ENCODE measurements at regions not wholly inside any gene's neighbourhood (a gene's known extent, or its start where the extent isn't known, plus 50 kb on each side); places are given as distances from the start of the nearest gene placed in this dataset.

GRCh38 chr18:67359873-67360838 lies 156.4 kb downstream of the DSEL start:
- DNase-seq (ENCODE audit: low spot score), result peak; percentile 81
- 53% methylated on average over 8 of the region's 8 CpGs for WGBS (ENCODE audit: low lambda C conversion rate, missing lambda C conversion rate)
- Histone ChIP-seq H2AFZ (peak overlapping the region; percentile 17), H3K9me2 (replicated peaks; ENCODE audit: insufficient read depth) (no peaks in the 10 kb centered on the region), H3K4me2 (peak overlapping the region; percentile 43), H4K20me1 (ENCODE audit: insufficient read depth, poor library complexity, severe bottlenecking) (no peaks in the 10 kb centered on the region), H3K79me2 (no peaks in the 10 kb centered on the region), H3K4me1 (ENCODE audit: insufficient read depth) (peaks cover 6% of the 10 kb centered on the region), H3K27ac (peak overlapping the region; percentile 82), H3K4me3 (no peak overlapping the region), H3K27me3 (no peaks in the 10 kb centered on the region), H3K36me3 (replicated peaks; ENCODE audit: insufficient read depth, low read depth) (no peaks in the 10 kb centered on the region), H3K9me3 (ENCODE audit: low read depth) (no peaks in the 10 kb centered on the region)
- TF ChIP-seq EZH2 (IDR thresholded peaks at IDR 0.05; ENCODE audit: borderline replicate concordance) (no peak), CTCF (IDR thresholded peaks at IDR 0.05; ENCODE audit: poor library complexity) (no peak), EZH2phosphoT487 (IDR thresholded peaks at IDR 0.05; ENCODE audit: low read depth, severe bottlenecking, unreplicated experiment) (no peak)

GRCh38 chr18:67358947-67359346 lies 157.6 kb downstream of the DSEL start:
- Histone ChIP-seq H3K9me2 (replicated peaks; ENCODE audit: insufficient read depth) (no peaks in the 10 kb centered on the region), H3K9me3 (ENCODE audit: low read depth) (no peaks in the 10 kb centered on the region), H3K4me2 (no peak overlapping the region), H3K27me3 (no peaks in the 10 kb centered on the region), H3K79me2 (no peaks in the 10 kb centered on the region), H2AFZ (no peak overlapping the region), H3K27ac (no peak overlapping the region), H3K36me3 (replicated peaks; ENCODE audit: insufficient read depth, low read depth) (no peaks in the 10 kb centered on the region), H4K20me1 (ENCODE audit: insufficient read depth, poor library complexity, severe bottlenecking) (no peaks in the 10 kb centered on the region), H3K4me1 (ENCODE audit: insufficient read depth) (peaks cover 6% of the 10 kb centered on the region), H3K4me3 (no peak overlapping the region)
- TF ChIP-seq EZH2phosphoT487 (IDR thresholded peaks at IDR 0.05; ENCODE audit: low read depth, severe bottlenecking, unreplicated experiment) (no peak), EZH2 (IDR thresholded peaks at IDR 0.05; ENCODE audit: borderline replicate concordance) (no peak), CTCF (IDR thresholded peaks at IDR 0.05; ENCODE audit: poor library complexity) (no peak)
- WGBS (ENCODE audit: low lambda C conversion rate, missing lambda C conversion rate), result 93% methylated on average over 8 of the region's 8 CpGs
- no peak for DNase-seq (ENCODE audit: low spot score)

GRCh38 chr18:67354692-67355091 lies 161.8 kb downstream of the DSEL start:
- Histone ChIP-seq H3K36me3 (replicated peaks; ENCODE audit: insufficient read depth, low read depth) (no peaks in the 10 kb centered on the region), H3K27me3 (no peaks in the 10 kb centered on the region), H3K9me2 (replicated peaks; ENCODE audit: insufficient read depth) (no peaks in the 10 kb centered on the region), H3K4me2 (no peak overlapping the region), H4K20me1 (ENCODE audit: insufficient read depth, poor library complexity, severe bottlenecking) (no peaks in the 10 kb centered on the region), H2AFZ (no peak overlapping the region), H3K79me2 (no peaks in the 10 kb centered on the region), H3K4me1 (ENCODE audit: insufficient read depth) (no peaks in the 10 kb centered on the region), H3K4me3 (no peak overlapping the region), H3K9me3 (ENCODE audit: low read depth) (no peaks in the 10 kb centered on the region), H3K27ac (no peak overlapping the region)
- 93% methylated on average over 4 of the region's 4 CpGs for WGBS (ENCODE audit: low lambda C conversion rate, missing lambda C conversion rate)
- TF ChIP-seq CTCF (IDR thresholded peaks at IDR 0.05; ENCODE audit: poor library complexity), result no peak
- TF ChIP-seq EZH2phosphoT487 (IDR thresholded peaks at IDR 0.05; ENCODE audit: low read depth, severe bottlenecking, unreplicated experiment), result no peak
- no peak for TF ChIP-seq EZH2 (IDR thresholded peaks at IDR 0.05; ENCODE audit: borderline replicate concordance)
- DNase-seq (ENCODE audit: low spot score), result no peak

Data from hepatocyte (in vitro differentiated cells).